GM19023 (cell line): ENCODE measurements at regions not wholly inside any gene's neighbourhood (a gene's known extent, or its start where the extent isn't known, plus 50 kb on each side); places are given as distances from the start of the nearest gene placed in this dataset.
"Not testable (repeated sequence)": the region's sequence is repeated elsewhere in the genome, so short reads cannot be mapped to it uniquely, and the experiment has no call there.

Source experiments
- ATAC-seq: cut with Tn5 transposase; IDR thresholded peaks from one replicate; pipeline ENCODE4 v1.9.1; 2021; ENCODE audit warnings: mild to moderate bottlenecking, moderate library complexity; ENCODE audit not compliant: unreplicated experiment

GRCh38 chr17:83190601-83191387 is 111.4 kb downstream of the METRNL start:
- no peak for ATAC-seq

DNA sequence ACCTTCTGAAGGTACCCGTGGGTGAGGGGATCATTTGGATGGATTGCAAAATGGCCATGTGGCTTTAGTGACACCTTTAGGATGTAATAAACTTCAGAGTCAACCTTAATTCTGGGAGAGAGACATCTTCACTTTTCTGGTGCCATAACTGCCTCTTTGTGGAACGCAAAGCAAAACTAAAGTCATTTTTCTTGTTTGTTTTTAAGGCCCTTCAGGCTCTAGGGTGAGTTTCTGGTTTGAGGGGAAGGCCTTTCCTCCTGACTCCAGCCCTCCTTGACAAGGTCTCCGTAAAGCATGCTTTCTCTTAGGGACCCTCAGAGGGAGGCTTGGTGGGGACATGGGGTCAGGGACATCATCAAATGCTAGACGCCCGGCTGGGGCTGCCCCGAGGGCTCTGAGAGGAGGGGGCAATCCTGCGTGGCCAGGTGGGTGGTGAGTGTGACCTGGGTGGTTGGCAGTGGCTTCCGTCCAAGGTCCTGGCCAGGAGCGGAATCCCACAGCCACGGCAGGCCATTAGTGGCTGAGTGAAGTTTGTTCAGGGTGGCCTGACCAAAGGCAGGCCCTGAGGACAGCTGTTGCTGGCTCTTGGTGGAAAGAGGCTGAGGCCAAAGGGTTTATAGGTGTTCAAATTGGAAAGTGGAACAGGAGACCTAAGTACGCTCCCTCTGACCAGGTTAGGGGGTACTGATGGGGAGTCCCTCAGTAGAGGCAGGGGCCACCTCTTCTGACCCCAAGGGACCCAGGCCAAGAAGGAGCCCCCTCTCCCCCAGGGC is 112.2 kb downstream of the METRNL start:
- ATAC-seq: no peak

DNA sequence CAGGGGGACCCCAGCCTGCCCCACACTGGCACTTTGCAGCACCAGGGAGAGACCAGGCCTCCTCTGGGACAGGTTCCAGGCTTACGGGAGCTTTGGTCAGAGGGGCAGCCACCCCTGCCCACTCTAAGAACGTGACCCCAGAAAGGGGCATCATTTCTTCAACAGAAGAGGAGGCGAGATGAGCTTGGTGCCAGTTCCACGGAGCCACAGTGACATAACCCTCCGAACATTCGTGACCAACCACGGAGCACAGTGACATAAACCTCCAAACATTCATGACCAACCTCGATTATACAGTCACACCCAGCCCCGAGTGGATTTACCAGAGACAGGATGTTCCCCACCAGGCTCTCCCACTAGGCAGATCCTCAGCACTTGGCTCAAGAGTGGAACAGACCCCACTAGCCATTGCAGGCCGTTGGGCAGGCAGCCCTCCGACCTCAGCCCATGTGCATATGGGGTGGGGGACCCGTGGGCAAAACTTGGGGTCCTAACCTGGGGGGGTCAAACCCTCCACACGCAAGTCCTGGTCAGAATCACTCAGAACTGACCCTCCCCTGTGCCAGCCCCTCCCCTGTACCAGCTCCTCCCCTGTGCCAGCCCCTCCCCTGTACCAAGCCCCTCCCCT is 112.9 kb downstream of the METRNL start:
- ATAC-seq: no peak

DNA sequence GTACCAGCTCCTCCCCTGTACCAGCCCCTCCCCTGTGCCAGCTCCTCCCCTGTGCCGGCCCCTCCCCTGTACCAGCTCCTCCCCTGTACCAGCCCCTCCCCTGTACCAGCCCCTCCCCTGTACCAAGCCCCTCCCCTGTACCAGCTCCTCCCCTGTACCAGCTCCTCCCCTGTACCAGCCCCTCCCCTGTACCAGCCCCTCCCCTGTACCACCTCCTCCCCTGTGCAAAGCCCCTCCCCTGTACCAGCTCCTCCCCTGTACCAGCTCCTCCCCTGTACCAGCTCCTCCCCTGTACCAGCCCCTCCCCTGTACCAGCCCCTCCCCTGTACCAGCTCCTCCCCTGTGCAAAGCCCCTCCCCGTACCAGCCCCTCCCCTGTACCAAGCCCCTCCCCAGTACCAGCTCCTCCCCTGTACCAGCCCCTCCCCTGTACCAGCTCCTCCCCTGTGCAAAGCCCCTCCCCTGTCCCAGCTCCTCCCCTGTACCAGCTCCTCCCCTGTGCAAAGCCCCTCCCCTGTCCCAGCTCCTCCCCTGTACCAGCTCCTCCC is 113.5 kb downstream of the METRNL start:
- ATAC-seq: not testable (repeated sequence)

GRCh38 chr17:83193336-83194185 is 114.2 kb downstream of the METRNL start:
- no peak for ATAC-seq

- ATAC-seq: no peak
Measured at GRCh38 chr17:83194186-83194561, 114.8 kb downstream of the METRNL start.

- ATAC-seq: no peak
Measured at GRCh38 chr17:83194761-83195329, 115.4 kb downstream of the METRNL start.

DNA sequence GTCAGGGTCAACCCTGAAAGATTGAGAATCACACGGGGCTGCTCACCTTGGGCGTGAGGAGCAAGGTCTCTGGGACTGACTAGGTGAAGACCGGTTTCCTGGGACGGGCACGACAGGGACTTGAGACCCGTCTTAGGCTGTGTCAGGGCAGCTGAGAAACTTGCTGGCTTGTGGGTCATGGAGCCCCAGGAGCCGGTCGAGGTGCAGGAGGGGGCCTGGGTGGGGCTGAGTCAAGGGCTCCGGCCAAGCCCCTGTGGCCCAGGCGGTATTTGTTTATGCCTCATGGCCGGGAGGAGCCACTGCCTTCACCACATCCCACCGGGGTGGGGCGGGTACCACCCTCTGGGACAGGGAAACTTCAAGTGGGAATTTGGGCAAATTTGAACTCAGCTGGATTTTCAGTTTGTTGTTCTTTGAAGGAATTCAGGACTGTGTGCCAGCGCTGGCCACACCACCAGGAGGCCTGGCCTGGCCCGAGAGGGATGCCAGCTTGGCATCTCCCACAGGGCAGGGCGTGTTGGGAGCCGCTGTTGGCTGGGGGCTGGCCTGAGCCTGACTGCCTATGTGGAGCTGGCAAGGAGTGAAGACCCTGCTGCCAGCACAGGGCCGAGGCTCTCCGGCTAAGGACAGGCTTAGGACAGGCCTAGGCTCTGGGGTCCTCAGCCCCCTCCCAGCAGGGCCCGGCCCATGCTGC is 116.1 kb downstream of the METRNL start:
- no peak for ATAC-seq

GRCh38 chr17:83196024-83196365 is 116.6 kb downstream of the METRNL start:
- ATAC-seq: no peak

DNA sequence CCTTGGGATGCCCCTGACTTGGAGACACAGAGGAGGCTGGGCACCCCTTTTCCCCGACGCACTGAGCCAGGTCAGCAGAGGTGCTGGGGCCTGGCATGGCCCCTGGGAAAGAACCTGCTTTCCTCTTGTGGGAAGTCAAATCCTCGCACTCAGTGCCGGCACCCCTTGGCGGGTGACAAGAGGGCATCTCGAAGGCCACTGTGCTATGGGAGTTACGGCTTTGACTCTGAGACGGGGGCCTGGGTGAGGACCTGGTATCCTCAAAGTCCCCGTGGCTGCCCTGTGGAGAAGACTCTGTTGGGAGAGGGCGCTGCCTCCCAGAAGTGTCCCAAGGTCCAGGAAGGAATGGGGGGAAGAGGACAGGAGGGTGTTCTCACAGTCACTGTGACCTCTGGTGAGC is 117.0 kb downstream of the METRNL start:
- no peak for ATAC-seq

DNA sequence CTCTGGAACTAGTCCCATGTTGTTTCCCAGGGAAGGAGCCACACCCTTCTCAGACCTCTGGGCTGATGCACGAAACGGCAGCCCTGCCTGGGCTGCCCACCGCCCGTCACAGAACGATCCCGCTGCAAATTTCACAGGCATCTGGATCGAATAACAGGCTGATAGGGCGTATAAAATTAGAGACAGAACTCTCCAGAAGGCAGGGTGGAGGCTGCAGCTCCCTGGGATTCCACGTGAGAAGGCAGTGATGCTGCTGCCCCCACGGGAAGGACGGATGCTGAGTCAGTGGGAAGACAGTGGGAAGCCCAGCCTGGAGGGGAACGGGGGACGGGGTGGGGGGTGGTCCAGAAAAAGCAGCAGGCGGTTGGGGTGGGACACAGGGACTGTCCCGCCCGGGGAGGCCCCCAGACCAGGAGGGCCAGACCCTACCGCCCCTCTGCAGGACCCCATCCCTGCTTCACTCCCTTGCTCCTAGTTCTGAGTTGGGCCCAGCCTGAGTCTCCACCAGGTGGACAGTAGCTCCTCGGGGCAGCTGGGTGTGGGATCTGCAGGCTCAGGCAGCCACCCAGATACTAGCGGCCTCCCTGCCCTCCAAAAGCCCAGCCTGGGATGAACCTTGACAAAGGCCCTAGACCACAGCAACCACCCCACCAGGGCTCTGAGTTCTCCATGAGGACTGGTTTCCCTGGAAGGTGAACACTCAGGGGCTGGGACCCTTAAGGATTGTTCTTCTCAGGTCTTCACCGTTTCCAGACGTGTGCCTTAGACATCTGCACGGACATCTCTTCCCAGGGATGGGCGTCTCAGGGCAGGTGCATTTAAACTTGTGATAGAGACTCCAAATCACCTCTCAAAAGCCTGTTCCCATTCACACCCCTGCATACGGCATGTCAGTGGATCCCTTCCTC is 117.8 kb downstream of the METRNL start:
- no peak for ATAC-seq

- no peak for ATAC-seq
Measured at GRCh38 chr17:83198366-83199341, 119.2 kb downstream of the METRNL start.

GRCh38 chr17:83199500-83200201 is 120.2 kb downstream of the METRNL start:
- no peak for ATAC-seq

DNA sequence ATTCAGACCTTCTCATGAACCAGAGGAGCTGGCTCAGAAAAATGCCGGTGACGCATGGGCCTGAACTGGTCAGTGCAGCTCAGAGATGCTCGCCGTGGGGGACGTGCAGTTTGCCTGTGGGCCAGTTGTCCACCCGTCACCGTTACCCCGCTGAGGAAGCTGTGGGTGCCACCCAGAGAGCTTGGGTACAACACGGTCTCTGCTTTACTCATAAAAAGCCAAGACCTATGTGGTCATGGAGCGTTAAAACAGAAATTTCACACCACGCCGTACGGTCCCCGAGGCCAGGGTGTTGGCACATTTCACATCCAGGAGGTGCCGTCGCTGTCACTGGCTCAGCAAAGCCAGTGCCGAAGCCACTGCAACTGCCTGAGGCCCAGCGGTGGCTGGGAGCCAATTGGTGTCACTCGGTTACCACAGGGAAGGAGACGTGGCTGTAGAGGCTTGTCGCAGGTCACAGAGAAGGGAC is 120.9 kb downstream of the METRNL start:
- ATAC-seq: no peak

GRCh38 chr17:83200751-83201150 is 121.3 kb downstream of the METRNL start:
- ATAC-seq: no peak

DNA sequence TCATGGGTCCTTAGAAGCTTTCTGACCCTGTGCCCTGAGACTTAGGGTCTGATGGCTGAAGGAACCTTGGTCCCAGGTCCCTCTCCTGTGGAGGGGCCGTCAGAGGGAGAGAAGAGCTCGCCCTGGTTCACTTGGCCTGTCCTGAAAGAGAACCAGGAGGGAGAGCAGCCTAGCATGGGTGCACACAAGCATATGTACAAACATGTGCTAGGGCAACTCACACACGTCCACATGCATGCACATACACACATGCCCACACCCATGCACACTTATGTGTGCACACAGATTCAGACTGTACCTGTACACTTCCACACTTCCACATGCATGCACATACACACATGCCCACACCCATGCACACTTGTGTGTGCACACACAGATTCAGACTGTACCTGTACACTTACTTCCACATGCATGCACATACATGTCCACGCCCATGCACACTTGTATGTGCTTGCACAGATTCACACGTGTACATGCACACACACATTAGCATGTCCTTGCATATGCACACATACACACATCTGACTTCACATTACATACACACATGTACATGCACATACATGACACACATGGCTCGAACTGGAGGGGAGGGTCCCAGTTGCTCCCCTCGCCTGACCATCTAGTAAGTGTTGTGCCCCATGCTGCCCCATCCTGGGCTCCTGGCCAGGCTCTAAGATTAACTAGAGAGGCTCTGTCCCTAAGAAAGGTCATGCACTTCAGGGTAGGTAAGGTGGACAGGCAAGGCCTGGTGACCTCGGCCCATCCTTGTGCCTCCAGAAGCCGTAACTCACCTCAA is 122.0 kb downstream of the METRNL start:
- no peak for ATAC-seq
